Vagina (tissue), 2 donors: ENCODE measurements at regions not wholly inside any gene's neighbourhood (a gene's known extent, or its start where the extent isn't known, plus 50 kb on each side); places are given as distances from the start of the nearest gene placed in this dataset.

Experiments
- DNase-seq, 2 donors: peaks; one replicate each; pipeline ENCODE4 v3.0.0-alpha.2; 2017; ENCODE audit errors: extremely low spot score in 2 of 2
- H3K27ac ChIP-seq: fragments of 200-600 bp; sonication (generic); one replicate; pipeline ENCODE4 v1.5.1; 2019
- H3K27me3 ChIP-seq: fragments of 200-600 bp; sonication (generic); one replicate; pipeline ENCODE4 v1.5.1; 2019
- H3K36me3 ChIP-seq, 2 donors: fragments of 200-600 bp; sonication (generic); one replicate each; pipeline ENCODE4 v1.5.1; 2017 to 2019
- H3K4me1 ChIP-seq: fragments of 200-600 bp; sonication (generic); one replicate; pipeline ENCODE4 v1.5.1; 2019
- H3K4me3 ChIP-seq, 2 donors: fragments of 200-600 bp; sonication (generic); 1 replicate in 1 of 2; 2 replicates in 1 of 2; pipeline ENCODE4 v1.5.1; 2016 to 2019
- H3K9me3 ChIP-seq: fragments of 200-600 bp; sonication (generic); one replicate; pipeline ENCODE4 v1.5.1; 2019
- CTCF ChIP-seq, 3 experiments: fragments of 450-650 bp in 2 of 3; fragments of 200-600 bp in 1 of 3; sonication (generic) in 1 of 3; IDR thresholded peaks; one replicate each; pipeline ENCODE4 v1.5.1; 2017 to 2019; ENCODE audit warnings: antibody characterized with exemption in 3 of 3, mild to moderate bottlenecking in 2 of 3, moderate library complexity in 2 of 3
- POLR2A ChIP-seq, 2 donors: fragments of 450-650 bp; IDR thresholded peaks; one replicate each; pipeline ENCODE4 v1.6.1; 2017; ENCODE audit warnings: antibody characterized with exemption in 2 of 2, mild to moderate bottlenecking in 2 of 2, moderate library complexity in 2 of 2
- POLR2AphosphoS5 ChIP-seq, 2 donors: sonication (generic); formaldehyde crosslinking; IDR thresholded peaks; one replicate each; pipeline ENCODE4 v1.9.0; 2017; ENCODE audit warnings: antibody characterized with exemption in 2 of 2, mild to moderate bottlenecking in 2 of 2, low read depth in 1 of 2; ENCODE audit not compliant: insufficient read depth in 1 of 2
- intact Hi-C: fragments of 100-400 bp; cut with DNase I; formaldehyde crosslinking; loops from one replicate; pipeline ENCODE4 v1.15.1; 2023

GRCh38 chr20:5374171-5374570 lies 57.4 kb upstream of the PROKR2 start:
- Histone ChIP-seq H3K9me3 (no peaks in the 10 kb centered on the region), H3K27ac (no peak overlapping the region), H3K36me3 (no peaks in the 10 kb centered on the region), H3K27me3 (no peaks in the 10 kb centered on the region), H3K4me3 (no peak overlapping the region), H3K4me1 (no peaks in the 10 kb centered on the region)
- TF ChIP-seq CTCF (IDR thresholded peaks at IDR 0.05), result no peak
- TF ChIP-seq POLR2A (IDR thresholded peaks at IDR 0.05), result no peak
- no peak for TF ChIP-seq POLR2AphosphoS5 (IDR thresholded peaks at IDR 0.05; ENCODE audit: insufficient read depth in 1 of 2, low read depth in 1 of 2)
- intact Hi-C loops, result no loop called here
- no peak for DNase-seq

- no peaks in the 10 kb centered on the region for H3K27me3 ChIP-seq
- no peaks in the 10 kb centered on the region for H3K4me1 ChIP-seq
- no peaks in the 10 kb centered on the region for H3K36me3 ChIP-seq
- intact Hi-C loops, result no loop called here
- TF ChIP-seq POLR2A (IDR thresholded peaks at IDR 0.05) (no peak), CTCF (IDR thresholded peaks at IDR 0.05) (no peak), POLR2AphosphoS5 (IDR thresholded peaks at IDR 0.05; ENCODE audit: insufficient read depth in 1 of 2, low read depth in 1 of 2) (no peak)
- no peak overlapping the region for H3K27ac ChIP-seq
- DNase-seq, result no peak
- no peaks in the 10 kb centered on the region for H3K9me3 ChIP-seq
- H3K4me3 ChIP-seq, result no peak overlapping the region
Observed at GRCh38 chr20:5372371-5372770, 55.6 kb upstream of the PROKR2 start.

GRCh38 chr20:5369629-5370028 lies 52.9 kb upstream of the PROKR2 start:
- no peaks in the 10 kb centered on the region for H3K9me3 ChIP-seq
- DNase-seq, result no peak
- TF ChIP-seq POLR2AphosphoS5 (IDR thresholded peaks at IDR 0.05; ENCODE audit: insufficient read depth in 1 of 2, low read depth in 1 of 2) (no peak), CTCF (IDR thresholded peaks at IDR 0.05) (no peak), POLR2A (IDR thresholded peaks at IDR 0.05) (no peak)
- no peaks in the 10 kb centered on the region for H3K4me1 ChIP-seq
- no peaks in the 10 kb centered on the region for H3K36me3 ChIP-seq
- H3K27ac ChIP-seq, result no peak overlapping the region
- intact Hi-C loops, result no loop called here
- H3K27me3 ChIP-seq, result no peaks in the 10 kb centered on the region
- no peak overlapping the region for H3K4me3 ChIP-seq
